HG03108 (cell line): ENCODE measurements at regions not wholly inside any gene's neighbourhood (a gene's known extent, or its start where the extent isn't known, plus 50 kb on each side); places are given as distances from the start of the nearest gene placed in this dataset.

Experiments
- ATAC-seq: cut with Tn5 transposase; IDR thresholded peaks from one replicate; pipeline ENCODE4 v1.9.1; 2021; ENCODE audit warnings: moderate library complexity; ENCODE audit not compliant: unreplicated experiment

DNA sequence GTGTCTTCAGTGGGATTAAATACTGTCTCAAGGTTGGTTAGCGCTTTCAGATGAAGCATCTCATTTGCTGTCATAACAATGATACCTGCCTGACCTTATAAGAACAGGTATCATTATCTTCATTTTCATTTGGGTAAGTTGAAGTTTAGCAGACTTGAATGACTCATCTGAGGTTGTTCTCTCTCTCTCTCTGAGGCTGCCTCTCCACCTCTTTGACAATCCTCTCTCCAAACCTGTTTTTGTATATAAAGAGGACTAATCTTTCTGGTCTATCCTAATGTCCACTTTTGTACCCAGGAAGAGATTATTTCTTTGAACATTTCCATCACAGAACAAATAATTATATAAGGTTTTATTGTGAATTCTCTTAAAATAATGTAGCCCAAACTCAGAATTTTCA, 291.4 kb downstream of the KLF6 start:
- ATAC-seq, result no peak

DNA sequence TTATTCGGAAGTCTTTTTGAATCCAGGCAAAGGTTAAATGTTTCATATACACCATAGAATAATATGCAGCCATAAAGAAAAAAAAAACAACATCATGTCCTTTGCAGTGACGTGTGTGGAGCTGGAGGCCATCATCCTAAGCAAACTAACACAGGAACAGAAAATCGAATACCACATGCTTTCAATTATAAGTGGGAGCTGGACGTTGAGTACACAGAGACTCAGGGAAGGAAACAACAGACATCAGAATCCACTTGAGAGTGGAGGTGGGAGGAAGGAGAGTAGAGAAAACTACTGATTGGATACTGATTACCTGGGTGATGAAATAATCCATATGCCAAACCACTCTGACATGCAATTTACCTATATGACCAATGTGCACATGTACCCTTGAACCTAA, 293.4 kb downstream of the KLF6 start:
- no peak for ATAC-seq

DNA sequence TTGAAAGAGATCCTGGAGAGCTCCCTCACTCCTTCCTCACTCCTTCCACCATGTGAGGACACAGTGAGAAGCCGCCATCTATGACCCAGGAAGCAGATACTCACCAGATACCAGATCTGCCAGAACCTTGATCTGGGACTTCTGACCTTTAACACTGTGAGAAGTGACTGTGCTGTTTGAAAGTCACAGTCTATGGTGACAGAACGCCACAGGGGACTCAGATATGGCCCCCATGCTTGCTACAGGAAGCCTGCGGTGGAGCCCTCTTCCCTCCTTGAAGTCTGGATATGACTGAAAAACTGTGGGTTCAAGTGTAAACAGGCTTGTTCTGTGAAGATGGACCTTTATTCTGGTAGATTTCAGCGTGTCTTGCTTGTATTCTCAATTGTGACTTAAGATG, 297.8 kb downstream of the KLF6 start:
- no peak for ATAC-seq

DNA sequence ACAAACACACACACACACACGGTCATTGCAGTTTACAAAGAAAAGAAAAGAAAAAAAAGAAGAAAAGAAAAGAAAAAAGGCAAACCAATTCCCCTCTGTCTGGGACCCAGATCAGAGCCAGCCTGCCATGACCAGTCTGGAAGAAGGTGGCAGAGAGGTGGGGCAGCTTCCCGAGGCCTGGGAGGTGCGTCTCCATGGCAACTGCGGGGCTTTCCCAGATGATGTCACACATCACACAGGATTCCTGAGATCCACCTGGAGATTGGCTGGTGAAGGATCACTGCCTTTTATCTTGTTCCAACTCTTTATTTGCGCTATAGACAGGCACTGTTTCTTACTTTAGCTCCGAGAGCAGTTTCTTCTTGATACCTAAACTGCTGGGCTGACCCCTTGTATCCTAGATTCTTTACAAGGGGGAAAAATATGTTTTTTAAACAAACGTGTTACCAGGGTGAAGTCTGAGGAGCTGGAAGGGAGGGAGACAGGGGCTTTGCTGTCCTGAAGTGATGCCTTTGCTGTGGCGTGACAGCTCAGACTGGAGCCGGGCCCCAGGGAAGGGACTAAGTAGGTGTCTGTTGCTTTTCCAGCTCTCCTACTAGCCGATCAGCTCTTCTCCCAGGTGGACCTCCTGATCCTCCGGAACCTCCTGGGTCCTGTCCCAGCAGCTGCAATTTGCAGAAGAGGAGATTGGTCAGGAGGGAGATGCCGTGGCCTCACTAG, 298.5 kb downstream of the KLF6 start:
- ATAC-seq, result no peak

DNA sequence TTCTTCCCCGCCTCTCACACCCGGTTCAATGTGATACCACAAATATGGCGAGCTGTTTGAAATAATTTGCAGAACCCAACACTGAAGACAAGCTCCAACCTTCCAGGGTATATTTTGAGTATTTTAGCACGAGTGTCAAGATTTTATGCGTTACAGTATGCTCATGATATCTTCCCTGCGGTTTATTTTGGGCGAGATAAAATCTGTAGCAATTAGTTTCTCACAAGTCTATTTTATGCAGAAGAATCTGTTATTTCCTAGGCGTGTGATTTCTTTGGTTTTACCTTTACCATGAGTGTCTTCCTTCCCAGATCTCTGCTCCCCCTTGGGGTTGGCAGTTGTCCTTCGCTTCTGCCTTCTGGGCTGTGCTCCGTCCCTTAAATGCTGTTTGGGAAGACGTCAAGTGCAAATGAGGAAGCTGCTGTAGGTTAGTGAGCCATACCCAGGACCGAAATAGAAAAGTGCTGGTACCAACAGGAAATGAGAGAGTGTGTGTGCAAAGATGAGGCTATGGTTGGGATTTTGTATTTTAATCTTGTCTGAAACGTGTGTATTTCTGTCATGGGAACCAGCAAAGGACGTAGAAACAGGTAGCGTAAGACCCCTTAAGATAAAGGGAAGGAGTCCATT, 299.8 kb downstream of the KLF6 start:
- peak; percentile 53 for ATAC-seq

DNA sequence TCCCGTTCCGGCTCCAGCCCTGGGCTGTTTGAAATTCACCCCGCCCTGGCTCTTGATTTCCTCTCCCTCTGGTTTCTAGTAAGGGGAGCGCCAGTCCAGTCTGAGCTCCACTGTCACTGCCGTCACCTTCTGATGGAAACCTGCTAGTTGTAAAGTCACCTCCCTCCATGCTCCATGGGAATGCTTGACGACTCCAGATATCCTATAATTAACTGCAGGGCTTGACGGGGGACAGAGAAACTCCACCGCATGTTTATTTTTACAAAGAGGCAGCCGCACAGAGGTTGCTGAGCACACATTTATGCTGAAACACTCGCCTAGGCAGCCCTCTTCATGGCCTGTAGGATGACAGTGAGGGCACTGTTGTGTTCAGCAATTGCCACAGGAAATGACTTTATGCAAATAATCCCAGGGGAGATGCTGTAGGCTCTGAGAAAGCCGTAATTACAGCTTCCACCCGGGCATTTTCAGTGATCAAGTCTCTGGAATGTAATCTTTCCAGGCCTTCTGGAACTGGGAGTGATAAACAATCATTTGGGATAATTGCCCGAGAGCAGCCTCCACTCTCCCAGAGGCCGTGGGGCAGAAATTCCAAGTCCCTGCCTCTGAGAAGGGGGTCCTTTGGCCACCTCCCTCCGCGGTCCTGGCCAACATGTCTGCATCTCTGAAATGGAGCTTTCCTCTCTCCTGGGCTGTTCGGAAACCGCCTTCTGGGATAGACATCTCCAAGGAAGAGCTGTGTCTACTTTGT, 300.5 kb downstream of the KLF6 start:
- peak; percentile 59 for ATAC-seq

DNA sequence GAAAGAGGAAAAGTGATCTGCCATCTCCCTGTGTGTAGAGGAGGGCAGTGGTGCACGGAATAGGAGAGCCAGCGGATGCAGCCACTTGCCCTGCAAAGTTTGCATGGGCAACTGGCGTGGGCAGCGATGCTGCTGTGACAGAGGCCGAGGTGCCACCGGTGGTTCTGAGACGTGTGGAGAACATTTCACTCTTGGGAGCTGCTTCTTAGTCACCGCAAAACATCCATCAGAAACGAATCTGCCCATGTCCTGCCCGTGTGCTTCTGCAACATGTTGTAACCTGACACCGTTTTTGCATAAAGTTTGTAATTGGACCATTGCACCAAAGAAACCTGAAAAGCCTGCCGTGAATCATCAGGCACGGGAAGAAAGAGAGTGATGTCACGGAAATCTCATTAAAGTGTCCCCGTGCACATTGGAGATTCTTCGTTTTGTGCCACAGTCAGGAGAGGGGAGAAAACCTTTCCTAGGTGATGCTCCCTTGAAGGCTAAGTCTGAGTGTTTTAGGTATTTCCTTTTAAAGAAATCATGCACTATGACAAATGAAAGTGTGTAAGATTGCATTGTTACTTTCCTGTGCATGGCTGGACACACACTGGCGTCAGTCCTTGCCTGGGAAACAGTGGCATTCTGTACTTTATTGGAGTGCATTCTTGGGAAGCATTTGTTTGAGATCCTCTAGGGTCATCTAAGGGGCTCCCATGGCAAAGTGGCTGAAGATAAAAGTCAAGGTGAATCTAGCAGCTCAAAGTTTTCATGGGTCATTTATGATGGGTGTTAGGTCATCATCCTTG, 302.6 kb downstream of the KLF6 start:
- no peak for ATAC-seq

DNA sequence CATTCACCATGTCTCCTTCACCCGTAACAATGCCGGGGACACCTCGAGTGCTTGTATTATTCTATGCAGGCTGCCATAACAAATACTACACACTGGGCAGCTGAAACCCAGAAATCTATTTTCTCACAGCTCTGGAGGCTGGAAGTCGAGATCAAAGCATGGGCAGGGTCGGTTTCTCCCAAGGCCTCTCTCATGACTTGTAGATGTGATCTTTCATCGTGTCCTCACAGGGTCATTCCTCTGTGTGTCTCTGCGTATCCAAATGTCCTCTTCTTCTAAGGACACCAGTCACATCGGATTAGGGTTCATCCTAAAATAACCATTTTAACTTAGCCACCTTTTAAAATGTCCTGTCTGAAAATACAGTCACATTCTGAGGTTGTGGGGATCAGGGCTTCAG, 303.5 kb downstream of the KLF6 start:
- no peak for ATAC-seq

DNA sequence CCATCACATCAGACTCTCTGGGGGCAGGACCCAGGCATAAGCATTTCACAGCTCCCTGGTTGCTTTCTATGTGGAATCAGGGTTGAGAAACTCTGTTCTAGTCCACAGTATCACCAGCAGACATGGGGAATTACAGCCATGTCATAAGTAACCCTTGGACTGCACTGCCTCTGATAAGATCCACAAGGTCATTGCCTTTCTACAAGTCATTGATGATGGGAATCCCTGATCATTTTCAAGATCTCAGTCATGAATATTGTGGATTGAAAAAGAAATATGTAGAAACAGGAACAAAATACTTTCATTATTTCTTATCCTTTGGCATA, 304.1 kb downstream of the KLF6 start:
- no peak for ATAC-seq

DNA sequence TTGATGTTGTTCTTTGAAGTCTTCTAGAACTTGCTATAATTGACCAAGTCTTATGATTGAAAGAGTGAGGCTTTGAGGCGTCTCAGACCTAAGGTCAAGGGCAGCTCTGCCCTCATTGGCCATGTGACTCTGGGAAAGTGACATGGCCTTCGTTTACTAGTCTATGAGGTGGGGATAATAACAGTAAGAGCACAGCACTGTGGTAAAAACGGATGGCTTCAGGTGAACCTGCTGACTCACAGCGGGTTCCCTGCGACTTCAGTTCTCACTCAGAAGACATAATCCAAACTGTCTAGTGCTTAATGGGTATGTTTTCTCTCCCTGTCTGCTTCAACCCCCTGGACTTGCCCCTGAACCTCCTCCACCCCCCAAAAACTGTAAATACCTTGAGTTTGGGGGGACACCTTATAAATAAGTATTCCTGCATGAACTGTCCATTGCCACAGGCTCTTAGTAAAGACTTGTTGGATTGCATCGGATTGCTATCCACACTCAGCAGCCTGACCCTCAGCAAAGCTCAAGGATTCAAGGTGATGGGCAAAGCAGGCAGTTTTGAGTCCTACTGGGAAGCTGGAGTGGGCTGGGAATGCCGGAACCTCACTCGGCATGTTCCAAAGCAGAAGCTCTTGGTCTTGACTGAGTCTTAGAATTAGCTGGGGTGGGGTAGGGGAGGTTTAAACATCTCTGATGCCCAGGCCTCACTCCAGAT, 304.6 kb downstream of the KLF6 start:
- ATAC-seq, result no peak

DNA sequence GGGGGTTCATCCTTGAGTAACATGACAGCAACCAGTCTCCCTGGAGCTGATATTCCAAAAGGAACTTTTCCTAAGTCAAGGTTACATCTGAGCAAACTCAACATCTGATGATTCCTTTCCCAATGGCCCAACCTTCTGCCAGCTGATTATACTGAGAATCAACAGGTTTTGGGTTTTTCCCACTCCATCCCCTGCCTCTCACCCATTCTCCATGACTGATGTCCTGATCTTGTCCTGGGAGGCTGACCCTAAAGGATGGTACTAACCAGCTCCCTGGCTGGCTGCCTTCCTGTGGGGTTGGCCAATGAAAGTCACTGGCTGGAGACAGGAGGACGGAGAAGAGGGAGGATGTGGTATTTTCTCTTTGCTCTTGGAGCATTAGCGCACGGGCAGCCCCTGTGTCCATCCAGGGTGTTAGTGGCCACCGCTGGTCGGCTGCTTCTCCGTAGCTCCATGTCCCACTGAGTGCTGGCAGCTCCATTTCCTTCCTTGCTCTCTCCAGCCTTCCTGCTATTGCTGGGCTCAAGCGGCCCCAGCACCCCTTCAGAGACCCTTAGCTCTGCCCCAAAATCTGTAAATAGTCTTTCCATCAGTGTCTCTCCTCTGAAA, 306.2 kb upstream of the PITRM1 start:
- ATAC-seq, result no peak

DNA sequence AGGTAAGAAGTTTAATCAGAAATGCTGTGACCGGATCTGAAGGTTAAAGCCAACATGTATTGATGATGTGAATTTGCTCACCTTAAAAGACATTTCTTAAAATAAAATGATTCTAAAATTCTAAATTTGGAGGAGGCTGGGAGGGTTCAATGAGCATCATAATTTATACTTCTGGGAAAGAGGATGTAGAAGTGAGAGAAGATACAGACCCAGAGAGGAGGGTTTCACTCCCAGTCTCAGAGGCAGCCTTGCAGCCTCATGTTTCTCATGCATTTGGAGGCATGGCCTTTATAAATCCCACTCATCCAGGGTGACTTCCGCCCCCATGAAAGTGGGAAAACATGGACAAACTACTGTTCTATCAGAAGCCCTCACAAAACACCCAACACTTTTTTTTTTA, 305.6 kb upstream of the PITRM1 start:
- ATAC-seq, result peak; percentile 46

DNA sequence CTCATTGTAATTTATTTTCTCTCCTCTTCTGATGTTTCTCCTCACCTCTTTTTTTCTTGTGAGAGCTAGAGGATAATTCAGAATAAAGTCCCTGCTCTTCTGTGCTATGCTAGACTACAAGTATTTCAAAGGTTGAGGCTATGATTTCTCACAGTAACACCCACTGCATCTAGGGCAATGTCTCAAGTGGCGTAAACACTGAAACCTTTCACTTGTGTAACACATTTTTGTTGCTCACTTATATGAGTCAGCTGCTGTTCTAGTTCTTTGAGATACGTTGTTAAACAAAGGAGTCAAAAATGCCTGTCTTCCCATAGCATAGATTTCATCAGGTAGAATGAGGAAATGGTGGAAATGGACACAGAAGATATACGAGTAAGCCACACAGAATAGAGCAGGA, 305.1 kb upstream of the PITRM1 start:
- ATAC-seq, result peak; percentile 43

DNA sequence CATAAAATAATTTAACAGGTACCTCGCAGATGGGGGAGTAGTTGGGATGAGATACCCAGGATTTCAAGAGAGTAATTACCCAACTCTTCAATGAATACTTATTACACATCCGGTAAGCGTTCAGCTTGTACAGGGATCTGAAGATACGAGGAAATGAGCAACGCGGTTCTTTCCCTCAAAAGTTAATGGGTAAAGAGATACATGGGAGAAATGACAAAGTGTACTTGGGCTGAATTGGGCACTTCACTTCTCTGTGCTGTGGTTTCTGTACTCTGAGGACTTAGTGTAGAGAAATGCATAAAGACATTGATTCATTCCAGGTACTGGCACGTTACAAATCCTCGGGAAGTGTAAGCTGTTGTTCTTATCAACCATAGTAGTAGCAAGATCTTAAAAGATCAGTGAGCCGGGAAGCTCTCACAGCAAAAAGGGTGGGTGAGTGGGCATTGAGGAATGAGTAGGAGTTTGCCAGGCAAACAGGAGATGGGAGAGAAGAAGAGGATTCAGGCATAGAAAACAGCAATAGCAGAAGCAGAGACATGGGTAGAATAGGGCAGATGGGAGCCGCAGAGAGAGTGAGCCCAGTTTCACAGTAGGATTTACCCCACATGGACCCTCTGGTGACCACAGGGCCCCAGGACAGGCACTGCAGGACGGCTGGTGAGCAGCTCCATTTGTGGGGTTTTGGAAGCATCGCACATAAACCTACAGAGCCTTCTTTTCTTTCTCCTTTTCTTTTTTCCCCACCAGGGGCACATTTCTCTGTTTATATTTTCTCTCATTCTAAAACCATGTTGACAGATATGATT, 304.3 kb upstream of the PITRM1 start:
- no peak for ATAC-seq

DNA sequence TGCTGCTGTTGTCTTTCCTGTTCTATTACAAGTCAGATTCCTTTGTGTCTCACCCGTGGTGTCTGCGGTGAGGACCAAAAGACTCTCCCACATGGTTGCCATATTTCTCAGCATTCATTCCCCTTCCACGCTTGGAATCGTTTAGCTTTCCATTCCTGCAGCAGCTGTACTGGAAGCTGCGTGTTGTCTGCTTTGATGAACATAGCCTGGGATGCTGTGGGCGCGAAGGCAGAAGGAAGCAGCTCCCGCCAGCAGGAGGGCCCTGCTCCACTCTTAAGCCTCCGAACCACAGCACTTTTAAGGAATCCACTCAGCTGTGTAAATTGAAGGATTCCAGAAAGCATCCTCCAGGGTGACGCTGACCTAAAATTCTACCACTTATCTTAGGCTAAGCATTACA, 303.6 kb upstream of the PITRM1 start:
- no peak for ATAC-seq

DNA sequence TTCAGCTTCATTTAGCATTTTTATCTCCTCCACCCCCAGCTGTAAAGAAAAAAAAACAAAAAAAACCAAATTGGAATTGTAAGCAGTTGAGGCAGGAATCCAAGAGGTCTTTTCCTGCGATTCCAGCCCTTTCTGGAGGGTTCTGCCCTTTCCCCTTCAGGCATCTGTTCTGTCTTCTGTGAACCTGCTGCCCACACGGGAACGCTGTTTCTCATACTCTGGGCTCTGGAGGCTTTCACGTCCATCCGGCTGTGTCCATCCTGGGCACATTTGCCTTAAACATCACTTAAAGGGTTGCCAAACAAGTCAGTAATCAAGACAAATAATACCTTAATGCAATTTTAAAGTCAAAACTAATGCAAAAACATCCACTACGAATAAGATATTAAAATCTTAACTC, 302.8 kb upstream of the PITRM1 start:
- no peak for ATAC-seq

DNA sequence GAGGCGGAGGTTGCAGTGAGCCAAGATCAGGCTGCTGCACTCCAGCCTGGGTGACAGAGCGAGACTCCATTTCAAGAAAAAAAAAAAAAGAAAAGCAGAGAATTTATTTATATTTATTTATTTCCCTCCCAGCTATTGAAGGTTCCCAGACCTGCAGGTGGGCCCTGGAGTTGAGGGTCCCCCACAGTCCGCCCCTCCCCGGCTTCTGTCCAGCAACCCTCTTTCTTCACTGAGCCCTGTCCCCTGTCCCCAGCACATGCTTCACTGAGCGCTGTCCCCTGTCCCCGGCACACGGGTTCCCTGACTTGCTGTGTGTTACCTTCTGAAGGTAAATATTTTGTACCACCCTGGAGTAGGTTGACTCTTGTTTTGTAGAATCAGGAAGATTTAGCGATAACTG, 301.7 kb upstream of the PITRM1 start:
- no peak for ATAC-seq

DNA sequence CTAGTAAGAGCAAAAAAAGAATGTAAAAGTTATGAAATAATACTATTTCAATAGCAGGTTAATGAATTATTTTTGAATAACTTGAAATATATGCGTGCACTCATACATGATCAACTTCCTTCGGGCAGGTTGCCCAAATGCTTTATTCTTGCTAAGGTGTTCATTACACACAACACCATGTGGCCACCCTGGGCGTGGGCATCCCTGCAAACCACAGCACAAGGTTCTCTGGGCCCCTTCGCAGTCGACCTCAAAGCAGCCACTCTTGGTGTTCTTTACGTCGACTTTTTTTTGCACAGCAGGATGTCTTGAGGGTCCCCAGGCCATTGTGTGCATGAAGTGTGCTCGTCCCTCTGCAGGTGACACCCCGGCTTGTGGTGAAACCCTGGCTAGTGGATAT, 300.7 kb upstream of the PITRM1 start:
- no peak for ATAC-seq

DNA sequence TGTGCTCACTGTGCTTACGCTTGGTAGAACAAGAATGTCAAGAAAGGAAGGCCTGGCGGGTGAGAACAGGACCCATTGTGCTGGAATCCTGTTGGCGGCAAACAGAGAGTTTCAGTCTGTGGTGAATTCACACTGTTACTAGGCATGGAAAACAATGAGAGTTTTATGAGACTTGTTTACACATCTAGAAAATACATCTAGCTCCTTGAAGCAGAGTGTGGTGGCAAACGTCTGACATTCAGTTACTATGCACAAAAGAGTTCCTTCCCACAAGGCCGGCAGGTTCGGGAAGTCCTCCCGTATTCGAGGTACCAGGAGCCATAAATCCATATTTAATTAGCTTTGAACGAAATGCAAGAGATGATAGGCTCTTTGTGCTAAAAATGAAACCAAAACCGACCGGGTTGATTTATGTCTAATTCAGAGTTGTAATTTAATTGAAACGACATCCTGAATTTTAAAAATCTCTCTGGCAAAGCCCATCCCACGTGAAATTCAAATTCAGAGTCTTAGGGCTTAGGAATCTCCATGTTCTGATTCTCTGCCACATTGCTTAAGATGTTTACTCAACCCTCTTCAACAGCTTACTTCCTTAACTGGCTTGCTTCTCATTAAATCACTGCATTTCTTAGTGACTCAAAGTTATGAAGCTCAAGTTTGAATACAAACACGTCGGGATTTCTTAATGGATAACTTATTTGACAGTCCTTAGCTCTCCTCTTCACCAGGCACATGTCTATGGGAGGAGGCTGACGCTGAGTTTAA, 299.9 kb upstream of the PITRM1 start:
- ATAC-seq, result no peak
